Activated naive CD8-positive, alpha-beta T cell treated with anti-CD3 and anti-CD28 coated beads, Interleukin-2, amount 10 ng/mL, durations not matched to agents 7 days and 5 days (primary cell): ENCODE measurements at regions not wholly inside any gene's neighbourhood (a gene's known extent, or its start where the extent isn't known, plus 50 kb on each side); places are given as distances from the start of the nearest gene placed in this dataset.

Source experiments
- ATAC-seq: fragments of 150-1000 bp; cut with Tn5 transposase; one replicate; pipeline ENCODE4 v1.10.0; 2021; ENCODE audit warnings: low read depth, moderate library complexity
- POLR2A ChIA-PET: fragments of 350-600 bp; sonication (Branson Sonifier 250); formaldehyde crosslinking; loops from one replicate; lab custom pipeline; 2021; ENCODE audit warnings: antibody characterized with exemption; lab: Charles Lee
- DNase-seq: peaks from one replicate; pipeline ENCODE4 v3.0.0; 2021
- H3K27ac Mint-ChIP-seq: one replicate; pipeline ENCODE4 v1.8.0; 2022; ENCODE audit warnings: mild to moderate bottlenecking, mixed read lengths
- H3K27me3 Mint-ChIP-seq: one replicate; pipeline ENCODE4 v1.8.0; 2022; ENCODE audit warnings: mild to moderate bottlenecking, moderate library complexity, mixed read lengths
- H3K36me3 Mint-ChIP-seq: one replicate; pipeline ENCODE4 v1.8.0; 2021; ENCODE audit warnings: mild to moderate bottlenecking, mixed read lengths
- H3K4me1 Mint-ChIP-seq: one replicate; pipeline ENCODE4 v1.8.0; 2021; ENCODE audit warnings: mixed read lengths
- H3K4me3 Mint-ChIP-seq: one replicate; pipeline ENCODE4 v1.8.0; 2022; ENCODE audit warnings: mild to moderate bottlenecking, moderate library complexity, mixed read lengths
- H3K9me3 Mint-ChIP-seq: one replicate; pipeline ENCODE4 v1.8.0; 2021; ENCODE audit warnings: mixed read lengths

DNA sequence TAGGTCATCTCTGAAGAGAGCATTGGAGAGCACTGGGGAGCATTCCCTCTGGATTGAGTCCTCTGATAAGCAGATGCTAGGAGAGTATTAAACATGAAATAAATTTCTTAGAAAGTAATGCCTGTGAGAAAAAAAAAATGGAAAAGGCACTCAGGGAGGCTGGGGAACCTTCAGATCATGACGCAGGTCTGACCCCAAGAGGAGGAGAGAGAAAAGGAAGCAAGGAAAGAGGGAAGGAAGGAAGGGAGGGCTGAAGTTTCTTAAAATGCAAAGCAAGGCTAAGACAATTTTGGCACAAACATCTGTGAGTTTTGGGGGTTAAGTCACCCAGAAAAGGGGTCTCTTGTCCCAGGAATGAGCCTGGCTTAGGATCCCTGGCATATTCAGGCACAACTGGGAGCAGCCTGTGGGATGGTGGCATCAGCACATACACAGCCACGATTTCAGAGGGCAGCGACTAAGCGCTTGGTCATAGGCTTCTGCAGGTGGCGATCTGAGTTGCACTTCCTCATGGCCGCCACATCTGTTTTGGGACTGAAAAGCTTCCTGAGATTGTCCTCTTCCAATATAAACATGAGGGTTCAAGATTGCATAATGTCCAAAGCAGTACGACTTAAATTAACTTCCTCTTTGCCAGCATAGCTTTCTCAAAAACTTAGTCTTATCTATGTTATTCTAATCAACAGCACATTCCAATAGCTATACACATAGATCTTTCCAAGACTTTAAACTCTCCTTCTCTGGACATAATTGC, 692.7 kb downstream of the DNAH5 start:
- H3K36me3 Mint-ChIP-seq = no peaks in the 10 kb centered on the region
- peaks cover 3% of the 10 kb centered on the region for H3K9me3 Mint-ChIP-seq
- H3K4me3 Mint-ChIP-seq = no peak overlapping the region
- POLR2A ChIA-PET = no interaction called here
- H3K27ac Mint-ChIP-seq = no peak overlapping the region
- ATAC-seq = no peak
- no peaks in the 10 kb centered on the region for H3K27me3 Mint-ChIP-seq
- DNase-seq = no peak
- no peaks in the 10 kb centered on the region for H3K4me1 Mint-ChIP-seq

DNA sequence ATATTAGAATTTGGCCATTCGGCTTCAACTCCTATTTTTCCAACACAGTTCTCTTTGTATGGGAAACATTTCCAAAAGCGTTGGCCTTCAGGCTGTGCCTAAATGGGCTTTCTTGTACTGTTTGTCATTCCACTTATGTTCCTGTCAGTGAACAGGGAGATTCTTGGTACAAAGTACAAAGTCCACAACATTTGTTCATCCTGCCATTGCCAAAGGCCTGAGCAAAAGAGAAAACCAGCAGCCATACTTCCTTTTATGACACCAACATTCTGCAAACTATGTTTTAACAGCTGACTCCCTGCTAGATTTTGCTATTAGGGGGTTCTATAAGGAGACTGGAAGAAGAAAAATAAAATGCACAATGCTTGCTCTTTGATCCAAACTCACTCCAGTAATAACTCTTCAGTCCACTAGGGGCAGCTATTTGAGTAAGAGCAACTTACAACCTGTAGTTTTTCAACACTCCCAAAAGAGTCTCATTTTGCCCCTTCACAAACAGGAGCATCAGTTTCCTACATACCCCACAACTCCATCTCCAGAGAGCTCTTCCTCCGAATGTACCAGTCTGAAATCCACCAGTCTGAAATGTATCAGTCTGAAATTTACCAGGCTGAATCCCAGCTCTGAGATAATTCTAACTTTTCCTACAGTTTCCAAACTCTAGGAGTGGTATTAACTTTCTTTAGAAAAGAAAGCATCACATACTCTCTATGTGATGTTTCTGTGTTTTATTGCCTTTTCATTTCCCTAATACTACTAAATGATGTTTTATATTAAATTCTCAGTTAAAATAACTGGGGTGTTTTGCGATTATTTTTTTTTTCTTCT, 693.8 kb downstream of the DNAH5 start:
- H3K27me3 Mint-ChIP-seq = no peaks in the 10 kb centered on the region
- no peak overlapping the region for H3K27ac Mint-ChIP-seq
- H3K4me3 Mint-ChIP-seq = no peak overlapping the region
- DNase-seq = no peak
- H3K4me1 Mint-ChIP-seq = no peaks in the 10 kb centered on the region
- H3K9me3 Mint-ChIP-seq = peaks cover 3% of the 10 kb centered on the region
- H3K36me3 Mint-ChIP-seq = no peaks in the 10 kb centered on the region
- POLR2A ChIA-PET = no interaction called here
- no peak for ATAC-seq

DNA sequence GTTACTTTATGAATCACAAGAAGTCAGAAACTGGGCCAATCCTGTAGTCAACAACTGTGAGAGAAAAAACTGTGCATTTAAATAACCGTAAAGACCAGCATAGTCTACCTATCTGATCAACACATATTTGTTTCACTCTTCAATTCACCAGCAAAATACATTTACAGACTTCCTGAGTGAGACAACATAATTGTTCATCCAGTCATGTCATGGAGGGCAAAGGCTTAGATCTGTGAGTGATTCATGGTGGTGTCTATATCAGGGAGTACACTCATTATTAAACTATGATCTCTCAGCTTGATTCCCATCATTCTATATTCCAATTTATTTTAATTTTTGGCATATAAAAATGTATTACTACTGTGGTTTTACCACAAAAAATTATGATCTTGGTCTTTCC, 694.6 kb downstream of the DNAH5 start:
- no peak for ATAC-seq
- no peak for DNase-seq

DNA sequence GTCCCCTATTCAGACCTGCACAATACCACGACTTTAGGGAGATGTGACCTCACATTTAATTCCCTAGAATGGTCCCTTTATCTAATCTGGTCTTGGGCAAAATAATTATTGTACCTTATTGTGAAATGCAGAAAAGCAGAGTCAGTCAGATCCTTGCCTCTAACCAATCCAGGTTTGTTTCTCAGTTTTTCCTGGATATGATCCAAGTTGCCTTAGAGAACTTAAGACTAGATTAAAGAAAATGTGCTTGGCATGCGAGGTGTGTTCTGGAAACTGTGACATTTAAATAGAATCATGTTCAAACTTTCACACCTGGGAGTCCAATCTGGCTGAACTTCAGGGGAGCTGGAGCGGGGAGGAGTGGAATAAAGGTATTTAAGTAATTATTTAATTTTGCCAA, 696.2 kb downstream of the DNAH5 start:
- Mint-ChIP-seq H3K4me3 (no peak overlapping the region), H3K27me3 (no peaks in the 10 kb centered on the region), H3K9me3 (peaks cover 3% of the 10 kb centered on the region), H3K27ac (no peak overlapping the region), H3K36me3 (no peaks in the 10 kb centered on the region), H3K4me1 (no peaks in the 10 kb centered on the region)
- DNase-seq (no peak), ATAC-seq (no peak)
- POLR2A ChIA-PET = no interaction called here

More for the DNA sequence above, 694.6 kb downstream of the DNAH5 start:
- Mint-ChIP-seq H3K36me3 (no peaks in the 10 kb centered on the region), H3K27ac (no peak overlapping the region), H3K4me3 (no peak overlapping the region), H3K4me1 (no peaks in the 10 kb centered on the region), H3K9me3 (peaks cover 3% of the 10 kb centered on the region), H3K27me3 (no peaks in the 10 kb centered on the region)
- POLR2A ChIA-PET = no interaction called here

DNA sequence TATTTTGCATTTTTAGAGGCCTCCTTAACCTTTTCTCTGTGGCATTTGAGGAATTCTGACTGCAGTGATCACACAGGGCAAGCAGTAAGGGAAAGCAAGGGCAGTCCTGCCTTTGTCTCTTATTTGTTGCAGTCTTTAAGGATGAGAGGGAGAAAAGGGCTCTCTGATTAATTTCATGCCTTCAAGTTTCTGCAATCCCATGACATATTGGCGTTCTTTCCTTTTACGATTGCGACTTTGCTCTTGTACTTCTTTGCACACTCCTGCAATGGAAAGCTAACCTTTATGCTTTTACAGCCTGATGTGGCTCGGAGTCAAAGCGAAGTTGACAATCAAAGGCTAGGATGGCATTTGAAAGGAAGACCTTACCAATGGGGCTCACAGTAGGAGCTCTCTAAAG, 698.4 kb downstream of the DNAH5 start:
- H3K36me3 Mint-ChIP-seq = no peaks in the 10 kb centered on the region
- POLR2A ChIA-PET = no interaction called here
- no peaks in the 10 kb centered on the region for H3K9me3 Mint-ChIP-seq
- no peak overlapping the region for H3K4me3 Mint-ChIP-seq
- DNase-seq = no peak
- no peaks in the 10 kb centered on the region for H3K27me3 Mint-ChIP-seq
- no peak overlapping the region for H3K27ac Mint-ChIP-seq
- H3K4me1 Mint-ChIP-seq = no peaks in the 10 kb centered on the region
- no peak for ATAC-seq

DNA sequence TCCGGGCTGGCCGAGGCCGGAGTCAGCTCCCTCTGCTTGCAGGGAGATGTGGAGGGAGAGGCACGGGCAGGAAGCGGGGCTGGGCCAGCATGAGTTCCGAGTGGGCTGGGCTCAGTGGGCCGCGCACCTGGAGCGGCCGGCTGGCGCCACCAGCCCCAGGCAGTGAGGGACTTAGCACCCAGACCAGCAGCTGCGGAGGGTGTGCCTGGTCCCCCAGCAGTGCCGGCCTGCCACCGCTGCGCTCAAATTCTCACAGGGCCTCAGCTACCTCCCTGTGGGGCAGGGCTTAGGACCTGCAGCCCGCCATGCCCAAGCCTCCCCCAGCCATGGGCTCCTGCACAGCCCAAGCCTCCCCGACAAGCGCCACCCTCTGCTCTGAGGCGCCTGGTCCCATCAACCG, 700.3 kb downstream of the DNAH5 start:
- Mint-ChIP-seq H3K36me3 (no peaks in the 10 kb centered on the region), H3K9me3 (no peaks in the 10 kb centered on the region), H3K27ac (no peak overlapping the region), H3K4me3 (no peak overlapping the region), H3K27me3 (no peaks in the 10 kb centered on the region), H3K4me1 (no peaks in the 10 kb centered on the region)
- POLR2A ChIA-PET = no interaction called here
- ATAC-seq (no peak), DNase-seq (no peak)

DNA sequence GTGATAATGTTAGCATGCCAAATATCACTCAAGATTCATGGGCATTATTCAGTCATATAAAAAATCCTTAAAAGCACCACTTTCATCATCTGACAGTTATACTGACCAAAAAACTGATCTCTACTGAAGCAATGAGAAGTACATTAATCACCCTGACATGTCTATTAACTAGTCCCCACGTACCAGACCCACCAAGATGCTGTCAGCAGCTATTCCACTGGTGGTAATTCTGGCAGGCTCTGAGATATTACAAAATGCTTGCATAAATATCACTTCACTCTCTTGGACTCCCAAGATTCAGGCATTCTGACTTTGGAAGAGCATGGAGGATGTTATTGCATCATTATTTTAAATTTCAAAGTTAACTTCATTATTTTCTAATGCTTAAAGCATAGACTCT, 717.0 kb downstream of the DNAH5 start:
- Mint-ChIP-seq H3K4me1 (no peaks in the 10 kb centered on the region), H3K4me3 (no peak overlapping the region), H3K9me3 (peaks cover 2% of the 10 kb centered on the region), H3K27me3 (no peaks in the 10 kb centered on the region), H3K27ac (no peak overlapping the region), H3K36me3 (no peaks in the 10 kb centered on the region)
- POLR2A ChIA-PET = no interaction called here
- no peak for ATAC-seq
- DNase-seq = no peak

DNA sequence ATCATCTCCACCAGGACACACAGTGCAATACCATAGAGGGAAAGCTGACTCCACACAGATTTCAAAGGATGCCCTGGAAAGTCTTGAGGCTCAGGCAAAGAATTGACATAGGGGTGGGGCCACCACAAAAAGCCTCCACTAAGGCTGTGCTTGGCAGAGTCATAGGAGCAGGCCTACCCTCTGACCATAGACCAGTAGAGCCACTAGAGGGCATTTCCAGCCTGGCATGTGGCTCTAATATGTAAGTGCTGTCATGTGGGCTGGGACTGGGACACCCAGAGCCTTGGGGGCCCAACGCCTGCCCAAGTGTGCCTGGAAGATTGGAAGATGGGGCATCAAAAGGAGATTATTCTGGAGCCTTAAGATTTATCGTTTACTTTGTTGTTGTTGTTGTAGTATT, 726.0 kb downstream of the DNAH5 start:
- no peaks in the 10 kb centered on the region for H3K36me3 Mint-ChIP-seq
- H3K9me3 Mint-ChIP-seq = peaks cover 1% of the 10 kb centered on the region
- H3K27ac Mint-ChIP-seq = no peak overlapping the region
- DNase-seq = no peak
- H3K27me3 Mint-ChIP-seq = no peaks in the 10 kb centered on the region
- no peak for ATAC-seq
- H3K4me3 Mint-ChIP-seq = no peak overlapping the region
- POLR2A ChIA-PET = no interaction called here
- no peaks in the 10 kb centered on the region for H3K4me1 Mint-ChIP-seq

DNA sequence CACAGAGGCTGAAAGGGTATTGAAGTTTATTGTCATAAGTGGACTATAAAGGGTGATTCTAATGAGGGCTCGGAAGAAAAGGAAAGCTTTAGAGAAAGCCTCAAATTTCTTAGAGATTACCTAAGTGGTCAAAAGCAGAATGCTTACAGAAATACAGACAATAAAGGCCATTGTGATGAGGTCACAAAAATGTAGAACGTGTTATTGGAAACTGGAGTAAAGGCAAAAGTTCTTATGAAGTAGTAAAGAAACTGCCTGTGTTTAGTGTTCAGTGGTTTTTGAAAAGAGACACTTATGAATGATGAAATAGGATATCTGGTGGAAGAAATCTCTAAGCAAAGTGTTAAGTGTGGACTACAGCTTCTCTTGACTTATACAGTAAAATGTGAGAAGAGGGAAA, 726.9 kb downstream of the DNAH5 start:
- no peak for DNase-seq
- no peaks in the 10 kb centered on the region for H3K4me1 Mint-ChIP-seq
- peaks cover 3% of the 10 kb centered on the region for H3K9me3 Mint-ChIP-seq
- POLR2A ChIA-PET = no interaction called here
- H3K4me3 Mint-ChIP-seq = no peak overlapping the region
- no peaks in the 10 kb centered on the region for H3K36me3 Mint-ChIP-seq
- no peaks in the 10 kb centered on the region for H3K27me3 Mint-ChIP-seq
- H3K27ac Mint-ChIP-seq = no peak overlapping the region
- ATAC-seq = no peak

DNA sequence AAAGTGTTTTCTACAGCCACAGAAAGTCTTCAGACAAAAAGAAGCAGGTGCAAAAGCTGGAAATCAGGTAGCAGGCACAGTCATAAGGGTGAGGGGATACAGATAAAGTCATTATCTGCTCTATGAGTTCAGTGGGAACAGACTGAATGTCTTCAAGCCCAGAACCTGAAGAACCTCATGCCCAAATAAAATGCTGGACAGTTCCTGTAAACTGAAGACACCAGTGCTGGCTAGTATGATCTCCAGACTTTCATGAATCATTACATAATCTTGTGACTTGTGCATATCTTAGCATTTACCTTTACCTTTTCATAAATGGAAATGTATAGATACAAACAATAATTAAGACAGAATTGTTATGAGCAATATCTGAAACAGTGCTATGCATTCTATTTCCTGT, 728.7 kb downstream of the DNAH5 start:
- Mint-ChIP-seq H3K4me3 (no peak overlapping the region), H3K9me3 (peaks cover 3% of the 10 kb centered on the region), H3K4me1 (no peaks in the 10 kb centered on the region), H3K27ac (no peak overlapping the region), H3K27me3 (no peaks in the 10 kb centered on the region), H3K36me3 (no peaks in the 10 kb centered on the region)
- POLR2A ChIA-PET = no interaction called here
- DNase-seq (no peak), ATAC-seq (no peak)

DNA sequence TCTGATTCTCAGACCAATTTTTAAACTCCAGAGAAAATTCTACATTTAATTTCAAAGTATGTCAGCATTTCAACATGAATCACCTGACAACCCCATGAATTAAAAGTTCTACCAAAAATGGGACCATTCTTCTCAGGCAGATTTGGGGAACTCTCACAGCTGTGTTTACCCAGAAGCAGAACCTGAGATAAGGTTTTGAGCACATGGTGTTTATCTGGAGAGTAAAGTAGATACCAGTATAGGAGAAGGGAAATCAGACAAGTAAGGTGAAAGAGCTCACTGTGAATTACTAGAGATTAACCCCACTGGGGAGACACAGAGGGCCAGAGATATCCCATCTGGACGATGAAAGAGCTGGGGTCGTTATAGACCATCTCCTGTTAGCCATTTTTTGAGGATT, 729.1 kb downstream of the DNAH5 start:
- Mint-ChIP-seq H3K4me1 (no peaks in the 10 kb centered on the region), H3K9me3 (peaks cover 3% of the 10 kb centered on the region), H3K36me3 (no peaks in the 10 kb centered on the region), H3K27me3 (no peaks in the 10 kb centered on the region), H3K4me3 (no peak overlapping the region), H3K27ac (no peak overlapping the region)
- POLR2A ChIA-PET = no interaction called here
- ATAC-seq (no peak), DNase-seq (no peak)

DNA sequence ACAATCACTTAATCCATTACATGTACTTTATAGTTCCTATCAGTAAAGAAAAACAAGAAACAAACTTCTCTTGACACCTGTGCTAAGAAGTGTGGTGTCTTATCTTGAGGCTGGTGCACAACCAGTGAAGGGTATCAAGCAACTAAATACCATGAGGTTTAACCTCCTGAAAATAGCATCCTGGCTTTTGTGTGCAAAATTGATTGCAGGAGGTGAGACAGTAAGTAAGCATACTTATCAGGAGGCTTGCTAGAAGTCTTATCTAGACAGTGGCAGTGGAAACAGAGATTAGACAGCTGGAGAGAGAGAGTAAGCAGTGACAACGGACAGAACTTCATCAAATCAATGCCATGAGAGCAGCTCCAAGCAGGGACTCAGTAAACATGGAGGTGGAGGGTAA, 730.3 kb downstream of the DNAH5 start:
- POLR2A ChIA-PET = no interaction called here
- no peak for ATAC-seq
- H3K27me3 Mint-ChIP-seq = no peaks in the 10 kb centered on the region

DNA sequence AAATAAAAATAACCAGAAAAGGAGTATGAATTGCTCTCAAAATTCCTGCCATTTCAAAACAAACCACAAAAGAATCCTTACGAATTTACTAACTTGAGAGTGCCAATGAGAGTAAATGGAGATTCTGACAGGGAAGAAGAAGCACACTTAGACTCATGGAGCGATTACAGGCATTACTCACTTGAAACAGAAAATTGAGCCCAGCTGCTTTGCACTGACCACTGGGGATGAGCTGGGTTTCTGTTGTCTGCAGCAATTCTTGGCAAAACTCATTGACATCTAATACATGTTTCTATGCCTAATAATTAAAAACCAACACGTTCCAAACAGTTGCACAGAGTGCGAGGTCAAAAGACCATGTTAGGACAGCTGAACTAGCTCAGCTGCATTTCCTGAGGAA, 731.6 kb downstream of the DNAH5 start:
- H3K9me3 Mint-ChIP-seq = peaks cover 5% of the 10 kb centered on the region
- POLR2A ChIA-PET = no interaction called here
- no peaks in the 10 kb centered on the region for H3K36me3 Mint-ChIP-seq
- H3K4me1 Mint-ChIP-seq = no peaks in the 10 kb centered on the region
- no peak overlapping the region for H3K27ac Mint-ChIP-seq
- no peak overlapping the region for H3K4me3 Mint-ChIP-seq
- DNase-seq (no peak), ATAC-seq (no peak)
- no peaks in the 10 kb centered on the region for H3K27me3 Mint-ChIP-seq

More for the DNA sequence above, 730.3 kb downstream of the DNAH5 start:
- Mint-ChIP-seq H3K9me3 (peaks cover 4% of the 10 kb centered on the region), H3K4me1 (no peaks in the 10 kb centered on the region), H3K4me3 (no peak overlapping the region), H3K36me3 (no peaks in the 10 kb centered on the region), H3K27ac (no peak overlapping the region)
- no peak for DNase-seq

DNA sequence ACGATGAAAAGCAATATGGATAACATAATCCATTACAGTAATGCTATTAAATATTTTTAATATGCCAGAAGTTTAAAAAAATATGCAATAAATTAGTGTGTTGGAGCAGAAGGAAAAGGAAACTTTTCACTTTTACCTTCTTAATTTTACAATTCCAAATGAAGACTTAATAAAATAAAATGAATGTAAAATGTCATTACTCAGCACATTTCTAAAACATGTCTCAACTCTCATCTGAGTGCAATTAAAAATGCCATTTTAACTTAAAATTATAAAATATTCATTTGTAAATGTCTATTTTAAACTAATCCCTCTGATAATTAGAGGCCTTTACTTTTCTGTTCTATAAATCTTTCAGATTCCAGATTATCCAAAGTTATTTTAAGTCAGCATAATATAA, 733.4 kb downstream of the DNAH5 start:
- H3K9me3 Mint-ChIP-seq = peaks cover 5% of the 10 kb centered on the region
- H3K27me3 Mint-ChIP-seq = no peaks in the 10 kb centered on the region

More for the DNA sequence above, 733.4 kb downstream of the DNAH5 start:
- POLR2A ChIA-PET = no interaction called here
- ATAC-seq (no peak), DNase-seq (no peak)
- Mint-ChIP-seq H3K4me3 (no peak overlapping the region), H3K36me3 (no peaks in the 10 kb centered on the region), H3K4me1 (no peaks in the 10 kb centered on the region), H3K27ac (no peak overlapping the region)
